H9 (cell line): ENCODE measurements at regions not wholly inside any gene's neighbourhood (a gene's known extent, or its start where the extent isn't known, plus 50 kb on each side); places are given as distances from the start of the nearest gene placed in this dataset.

Experiments used
- DNase-seq: peaks from one replicate; pipeline ENCODE4 v3.0.0-alpha.2; 2017
- H2AFZ ChIP-seq: one replicate; pipeline ENCODE4 v1.6.1; 2013; ENCODE audit warnings: mild to moderate bottlenecking, low read length, control low read depth, moderate library complexity
- H2AK5ac ChIP-seq: 2 replicates; pipeline ENCODE4 v1.6.1; 2013; ENCODE audit warnings: low read length, control low read depth, mixed read lengths; ENCODE audit not compliant: insufficient read length
- H2BK120ac ChIP-seq: one replicate; pipeline ENCODE4 v1.6.1; 2013; ENCODE audit warnings: low read depth, mild to moderate bottlenecking, low read length, control low read depth, inconsistent platforms; ENCODE audit not compliant: poor library complexity, severe bottlenecking
- H2BK12ac ChIP-seq: 2 replicates; pipeline ENCODE4 v1.6.1; 2013; ENCODE audit warnings: low read length, control low read depth, mixed read lengths, low read depth; ENCODE audit not compliant: insufficient read length
- H2BK15ac ChIP-seq: 2 replicates; pipeline ENCODE4 v1.6.1; 2013; ENCODE audit warnings: low read depth, low read length, control low read depth
- H2BK20ac ChIP-seq: one replicate; pipeline ENCODE4 v1.6.1; 2013; ENCODE audit warnings: low read depth, mild to moderate bottlenecking, low read length, control low read depth, inconsistent platforms; ENCODE audit not compliant: poor library complexity, severe bottlenecking
- H2BK5ac ChIP-seq: 2 replicates; pipeline ENCODE4 v1.6.1; 2013; ENCODE audit warnings: low read length, control low read depth, mixed read lengths; ENCODE audit not compliant: insufficient read length
- H3K14ac ChIP-seq: 2 replicates; pipeline ENCODE4 v1.6.1; 2013; ENCODE audit warnings: low read length, control low read depth; ENCODE audit not compliant: insufficient read depth
- H3K18ac ChIP-seq: 2 replicates; pipeline ENCODE4 v1.6.1; 2013; ENCODE audit warnings: low read depth, mild to moderate bottlenecking, mixed read lengths, low read length, control low read depth; ENCODE audit not compliant: insufficient read length
- H3K23ac ChIP-seq: 2 replicates; pipeline ENCODE4 v1.6.1; 2013; ENCODE audit warnings: low read length, control low read depth, mixed read lengths, low read depth; ENCODE audit not compliant: insufficient read length
- H3K23me2 ChIP-seq: 2 replicates; pipeline ENCODE4 v1.6.1; 2013; ENCODE audit warnings: low read depth, mild to moderate bottlenecking, mixed read lengths, low read length, control low read depth; ENCODE audit not compliant: insufficient read length, poor library complexity, severe bottlenecking
- H3K27ac ChIP-seq: 2 replicates; pipeline ENCODE4 v1.5.1; 2013; ENCODE audit warnings: low read length, control low read depth, mixed read lengths, low read depth; ENCODE audit not compliant: insufficient read length
- H3K27me3 ChIP-seq: 2 replicates; pipeline ENCODE4 v1.6.1; 2013; ENCODE audit warnings: low read length, control low read depth, inconsistent platforms; ENCODE audit not compliant: insufficient read depth
- H3K4ac ChIP-seq: 2 replicates; pipeline ENCODE4 v1.6.1; 2013; ENCODE audit warnings: low read depth, mild to moderate bottlenecking, control low read depth, inconsistent platforms, low read length, moderate library complexity
- H3K4me1 ChIP-seq: 2 replicates; pipeline ENCODE4 v1.6.1; 2013; ENCODE audit warnings: low read length, control low read depth, inconsistent platforms; ENCODE audit not compliant: insufficient read depth
- H3K4me2 ChIP-seq: 2 replicates; pipeline ENCODE4 v1.6.1; 2013; ENCODE audit warnings: low read length, control low read depth, mixed read lengths; ENCODE audit not compliant: insufficient read length, insufficient read depth
- H3K56ac ChIP-seq: 2 replicates; pipeline ENCODE4 v1.6.1; 2013; ENCODE audit warnings: low read depth, mild to moderate bottlenecking, mixed read lengths, low read length, control low read depth; ENCODE audit not compliant: insufficient read length
- H3K79me1 ChIP-seq: 2 replicates; pipeline ENCODE4 v1.6.1; 2013; ENCODE audit warnings: low read depth, mild to moderate bottlenecking, moderate library complexity, low read length, control low read depth, inconsistent platforms; ENCODE audit not compliant: insufficient read depth, poor library complexity, severe bottlenecking
- H3K79me2 ChIP-seq: 2 replicates; pipeline ENCODE4 v1.6.1; 2013; ENCODE audit warnings: low read length, control low read depth, inconsistent platforms; ENCODE audit not compliant: insufficient read depth
- H3K9ac ChIP-seq: 2 replicates; pipeline ENCODE4 v1.6.1; 2013; ENCODE audit warnings: low read length, control low read depth, mixed read lengths; ENCODE audit not compliant: insufficient read length; ENCODE audit errors: extremely low read depth
- H3K9me3 ChIP-seq: one replicate; pipeline ENCODE4 v1.6.1; 2013; ENCODE audit warnings: low read depth, low read length, inconsistent platforms; ENCODE audit not compliant: control insufficient read depth
- H3T11ph ChIP-seq: one replicate; pipeline ENCODE4 v1.6.1; 2013; ENCODE audit warnings: mild to moderate bottlenecking, low read length, control low read depth, inconsistent platforms
- H4K20me1 ChIP-seq: one replicate; pipeline ENCODE4 v1.6.1; 2013; ENCODE audit not compliant: control insufficient read depth, insufficient read length, insufficient read depth
- H4K5ac ChIP-seq: 2 replicates; pipeline ENCODE4 v1.6.1; 2013; ENCODE audit warnings: low read depth, mild to moderate bottlenecking, mixed read lengths, low read length, control low read depth; ENCODE audit not compliant: insufficient read length
- H4K8ac ChIP-seq: replicated peaks from 2 replicates; pipeline ENCODE4 v1.6.1; 2013; ENCODE audit warnings: low read length, control low read depth, mixed read lengths, low read depth; ENCODE audit not compliant: insufficient read length
- H4K91ac ChIP-seq: 2 replicates; pipeline ENCODE4 v1.6.1; 2013; ENCODE audit warnings: low read depth, mild to moderate bottlenecking, moderate library complexity, mixed read lengths, low read length, control low read depth; ENCODE audit not compliant: insufficient read length
- H3K27ac Mint-ChIP-seq, 3 experiments: 2 replicates in 2 of 3; 3 replicates in 1 of 3; pipeline ENCODE4 v1.8.0; 2020 to 2021; ENCODE audit warnings: mixed read lengths in 3 of 3, mild to moderate bottlenecking in 1 of 3, moderate library complexity in 1 of 3
- H3K27me3 Mint-ChIP-seq: 2 replicates; pipeline ENCODE4 v1.8.0; 2021; ENCODE audit warnings: low read depth, mild to moderate bottlenecking, moderate library complexity, mixed read lengths
- H3K36me3 Mint-ChIP-seq, 3 experiments: 2 replicates in 2 of 3; 3 replicates in 1 of 3; pipeline ENCODE4 v1.8.0; 2020 to 2021; ENCODE audit warnings: low read depth in 3 of 3, mixed read lengths in 3 of 3; ENCODE audit not compliant: insufficient read depth in 1 of 3
- H3K4me1 Mint-ChIP-seq, 2 experiments: 2 replicates each; pipeline ENCODE4 v1.8.0; 2020; ENCODE audit warnings: mixed read lengths in 2 of 2
- H3K4me3 Mint-ChIP-seq, 2 experiments: 2 replicates in 1 of 2; 3 replicates in 1 of 2; pipeline ENCODE4 v1.8.0; 2020 to 2021; ENCODE audit warnings: mild to moderate bottlenecking in 2 of 2, mixed read lengths in 2 of 2, moderate library complexity in 1 of 2
- H3K9me3 Mint-ChIP-seq, 2 experiments: 2 replicates in 1 of 2; 3 replicates in 1 of 2; pipeline ENCODE4 v1.8.0; 2020; ENCODE audit warnings: mild to moderate bottlenecking in 2 of 2, mixed read lengths in 2 of 2, moderate library complexity in 1 of 2
- CTCF ChIP-seq: fragments of 200-600 bp; sonication (generic); conservative IDR thresholded peaks from 3 replicates; pipeline ENCODE4 v1.8.0; 2021; ENCODE audit warnings: antibody characterized with exemption, mild to moderate bottlenecking
- WGBS: extraction: QIAGEN DNeasy Blood & Tissue Kit; methylation state at CpG from one replicate; pipeline ENCODE4 v1.1.7; 2013; ENCODE audit warnings: missing lambda C conversion rate, low lambda C conversion rate, mixed read lengths; ENCODE audit not compliant: insufficient read length; ENCODE audit errors: extremely low coverage; 5-methylcytosine and 5-hydroxymethylcytosine counted together

GRCh38 chr7:153324094-153324493 lies 564.5 kb downstream of the ACTR3B start:
- no peak overlapping the region for H3K9ac ChIP-seq
- H4K91ac ChIP-seq, result no peak overlapping the region
- H3K56ac ChIP-seq, result no peak overlapping the region
- no peaks in the 10 kb centered on the region; the same call in 1 of the 2 replicates for H3K27me3 Mint-ChIP-seq
- H2AK5ac ChIP-seq, result no peak overlapping the region
- no peaks in the 10 kb centered on the region for H3K4me1 ChIP-seq
- H3K9me3 Mint-ChIP-seq, result peaks cover 82 to 92% of the 10 kb centered on the region in 2 experiments
- peaks cover 9% of the 10 kb centered on the region for H3K9me3 ChIP-seq
- no peak overlapping the region for H3K27ac Mint-ChIP-seq
- H2BK20ac ChIP-seq, result no peak overlapping the region
- no peak overlapping the region for H2BK12ac ChIP-seq
- H3K18ac ChIP-seq, result no peak overlapping the region
- no peak overlapping the region for H2BK15ac ChIP-seq
- H3K4me1 Mint-ChIP-seq, result no peaks in the 10 kb centered on the region
- no peak overlapping the region for H4K5ac ChIP-seq
- no peak overlapping the region for H3K23ac ChIP-seq
- no CpG with 5 or more reads among the region's 5 CpGs for WGBS
- H2BK120ac ChIP-seq, result no peak overlapping the region
- no peaks in the 10 kb centered on the region for H3K27me3 ChIP-seq
- no peak overlapping the region for H3K4ac ChIP-seq
- H2AFZ ChIP-seq, result no peak overlapping the region
- H2BK5ac ChIP-seq, result no peak overlapping the region
- H3K14ac ChIP-seq, result no peak overlapping the region
- no peaks in the 10 kb centered on the region for H3K79me2 ChIP-seq
- H3K23me2 ChIP-seq, result no peaks in the 10 kb centered on the region
- no peak overlapping the region for H3K27ac ChIP-seq
- H4K20me1 ChIP-seq, result no peaks in the 10 kb centered on the region
- no peak for DNase-seq
- no peak overlapping the region for H3T11ph ChIP-seq
- peaks cover 1 to 41% (median 5%) of the 10 kb centered on the region in 3 experiments; a peak in 4 of 7 replicates for H3K36me3 Mint-ChIP-seq
- no peak overlapping the region for H3K4me3 Mint-ChIP-seq
- no peaks in the 10 kb centered on the region for H3K79me1 ChIP-seq
- no peak overlapping the region for H3K4me2 ChIP-seq
- no peak overlapping the region for H4K8ac ChIP-seq
- no peak for TF ChIP-seq CTCF
